ENCODE measurements at regions not wholly inside any gene's neighbourhood (a gene's known extent, or its start where the extent isn't known, plus 50 kb on each side); places are given as distances from the start of the nearest gene placed in this dataset.

DNA sequence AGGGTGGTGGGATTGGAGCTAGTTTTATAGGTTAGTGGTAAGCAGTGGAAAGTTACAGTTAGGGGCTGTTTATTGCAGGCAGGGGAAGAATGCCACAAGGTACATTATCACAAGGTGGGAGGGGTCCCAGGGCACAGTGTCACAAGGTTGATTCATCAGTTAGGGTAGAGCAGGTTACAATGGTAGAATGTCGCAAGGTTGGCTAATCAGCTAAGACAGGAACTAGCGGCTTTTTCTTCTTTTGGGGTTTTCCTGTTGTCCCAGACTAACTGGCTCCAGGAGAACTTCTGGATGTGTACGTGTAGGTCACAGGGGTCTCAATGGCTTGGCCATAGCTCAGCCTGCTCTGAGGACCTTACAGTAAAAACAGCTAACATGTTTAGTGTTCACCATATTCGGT is 1221.1 kb downstream of the SLITRK1 start:
- no peak for DNase-seq

DNA sequence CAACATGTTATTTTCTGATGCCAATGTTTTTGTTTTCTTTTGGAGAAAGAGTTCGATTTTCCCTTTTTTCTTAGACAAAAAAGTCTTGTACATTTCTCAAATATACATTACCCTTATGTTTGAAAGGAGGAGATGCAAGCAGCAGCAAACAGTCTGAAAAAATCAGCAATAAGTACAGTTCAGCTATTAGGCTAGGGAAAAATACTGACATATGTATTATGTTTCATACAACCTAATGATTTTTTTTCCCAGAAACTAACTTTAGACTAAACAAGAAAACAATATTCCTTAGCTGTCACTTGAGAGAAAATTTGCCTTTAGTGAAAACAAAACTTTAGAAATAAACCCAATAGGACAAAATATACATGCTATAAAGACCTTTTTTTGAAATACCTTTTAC is 1223.5 kb downstream of the SLITRK1 start:
- DNase-seq: no peak

DNA sequence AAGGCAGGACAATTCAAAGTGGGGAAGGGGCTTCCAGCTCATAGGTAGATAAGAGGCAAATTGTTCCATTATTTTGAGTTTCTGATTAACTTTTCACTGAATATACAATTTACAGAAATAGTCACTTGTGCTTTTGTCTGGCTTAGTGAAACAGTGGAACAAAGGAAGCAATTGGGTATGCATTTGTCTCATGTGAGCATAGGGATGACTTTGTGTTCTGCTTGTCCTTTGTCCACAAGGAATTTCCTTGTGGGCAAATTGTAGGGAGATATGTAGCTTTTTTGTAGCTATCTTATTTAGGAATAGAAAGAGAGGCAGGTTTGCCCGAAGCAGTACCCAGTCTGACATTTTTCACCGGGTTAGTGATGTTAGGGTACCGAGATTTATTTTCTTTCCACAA is 1224.8 kb downstream of the SLITRK1 start:
- DNase-seq: no peak

DNA sequence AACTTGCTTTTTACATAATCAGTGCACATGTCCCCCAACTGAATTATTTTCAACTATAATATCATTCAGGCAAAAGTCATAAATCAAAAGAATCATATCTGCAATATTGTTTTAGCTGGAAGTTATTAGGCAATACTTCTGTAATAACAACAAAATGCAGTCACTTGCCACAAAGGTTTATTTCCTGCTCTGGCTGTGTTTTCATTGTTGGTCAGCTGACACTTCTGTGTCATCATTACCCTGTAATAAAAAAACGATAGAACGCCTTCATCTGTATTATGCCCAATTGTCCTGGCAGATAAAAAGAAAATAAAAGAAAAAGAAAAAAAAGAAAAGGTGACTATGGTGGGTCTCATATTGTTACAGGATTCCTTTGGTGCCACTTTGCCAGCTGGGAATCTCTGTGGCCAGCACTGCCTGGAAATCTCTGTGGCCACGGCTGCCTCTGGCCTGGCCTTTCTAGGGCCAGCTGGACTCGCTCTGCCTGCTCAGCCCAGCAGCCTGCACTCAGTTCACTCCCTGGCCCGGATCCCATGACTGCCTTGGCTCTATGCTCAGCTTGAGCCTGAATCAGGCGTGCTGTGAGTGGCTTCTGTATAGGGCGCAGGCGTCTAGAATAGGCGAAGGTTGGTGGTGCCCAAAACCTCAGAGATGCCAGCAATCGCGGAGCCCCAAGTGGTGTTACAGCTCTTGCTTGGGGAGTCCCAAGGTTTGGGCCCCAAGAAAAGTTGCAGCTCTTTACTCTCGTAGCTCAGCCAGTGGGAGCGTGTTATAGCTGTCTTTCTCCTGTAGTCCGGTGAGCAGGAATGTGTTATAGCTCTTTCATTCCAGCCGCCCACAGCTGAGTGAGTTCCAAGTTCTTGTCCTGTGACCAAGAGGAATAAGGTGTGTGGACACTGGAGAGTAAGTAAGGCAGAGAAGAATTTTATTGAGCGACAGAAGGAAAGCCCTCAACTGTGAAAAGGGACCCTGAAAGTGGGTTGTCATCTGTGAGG is 1227.1 kb downstream of the SLITRK1 start:
- peak; percentile 4 to 32 for DNase-seq

DNA sequence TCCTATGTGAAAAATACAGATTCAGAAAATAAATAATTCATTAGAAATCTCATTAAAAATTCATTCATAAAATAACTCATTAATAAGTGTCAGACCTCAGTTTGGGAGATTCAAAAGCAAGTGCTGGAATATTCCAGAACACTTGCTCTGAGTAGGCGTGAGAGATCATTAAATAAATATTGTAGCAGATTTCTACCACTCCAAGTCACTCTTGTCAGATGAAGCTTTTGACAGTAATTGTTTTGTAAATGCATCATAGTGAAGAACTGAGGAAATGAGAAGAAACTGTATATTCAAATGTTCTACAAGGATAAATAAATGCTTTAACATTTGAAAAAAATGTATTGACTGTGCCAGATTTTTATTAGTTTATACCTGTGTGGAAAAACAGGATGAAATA is 1228.1 kb downstream of the SLITRK1 start:
- DNase-seq: no peak

DNA sequence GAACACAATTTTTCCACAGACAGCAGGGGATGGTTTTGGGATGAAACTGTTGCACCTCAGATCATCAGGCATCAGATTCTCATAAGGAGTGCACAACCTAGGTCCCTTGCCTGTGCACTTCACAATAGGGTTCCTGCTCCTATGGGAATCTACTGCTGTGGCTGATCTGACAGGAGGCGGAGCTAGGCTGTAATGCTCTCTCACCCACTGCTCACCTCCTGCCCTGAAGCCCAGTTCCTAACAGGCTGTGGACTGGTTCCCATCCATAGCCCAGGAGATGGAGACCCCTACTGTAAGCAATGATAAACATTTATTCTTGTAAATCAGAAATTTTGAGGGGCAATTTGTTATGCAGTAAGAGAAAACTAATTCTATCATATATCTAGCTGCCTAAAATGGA is 1234.7 kb downstream of the SLITRK1 start:
- DNase-seq: no peak

DNA sequence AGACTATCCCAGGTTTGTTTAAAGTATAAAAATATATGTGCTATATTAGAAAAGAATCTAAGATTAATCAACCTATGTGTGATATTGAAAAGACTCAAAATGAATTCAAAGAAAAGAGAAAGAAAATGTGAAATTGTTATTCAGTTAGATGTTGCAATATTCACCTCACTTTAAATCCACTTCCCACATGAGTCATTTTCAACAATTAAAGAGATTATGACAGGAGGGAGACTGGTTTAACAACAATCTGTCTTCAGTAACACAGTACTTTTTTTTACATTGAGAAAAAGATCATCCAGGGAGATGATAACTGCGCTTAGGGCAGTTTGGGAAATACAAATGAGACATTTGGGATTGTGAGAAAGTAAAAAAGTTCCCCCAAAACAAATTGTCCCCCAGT is 1246.2 kb downstream of the SLITRK1 start:
- no peak for DNase-seq

DNA sequence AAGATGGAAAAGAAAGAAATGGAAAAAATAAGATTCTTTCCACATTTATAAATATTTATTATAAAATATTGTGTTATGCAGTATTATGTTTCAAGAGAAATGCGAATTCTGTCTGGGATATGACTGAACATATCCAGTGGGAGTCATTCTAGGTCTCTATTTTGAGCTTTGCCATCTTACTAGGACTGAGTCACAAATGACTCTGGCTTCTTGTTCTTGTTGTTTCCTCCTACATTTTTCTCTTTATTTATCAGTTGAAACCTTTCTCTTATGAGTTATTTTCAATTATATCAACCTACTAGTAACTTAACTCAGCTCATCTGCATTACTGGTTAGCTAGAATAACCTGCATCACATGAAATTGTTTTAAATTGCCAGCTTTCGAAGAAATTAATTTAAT is 1247.3 kb downstream of the SLITRK1 start:
- no peak for DNase-seq

DNA sequence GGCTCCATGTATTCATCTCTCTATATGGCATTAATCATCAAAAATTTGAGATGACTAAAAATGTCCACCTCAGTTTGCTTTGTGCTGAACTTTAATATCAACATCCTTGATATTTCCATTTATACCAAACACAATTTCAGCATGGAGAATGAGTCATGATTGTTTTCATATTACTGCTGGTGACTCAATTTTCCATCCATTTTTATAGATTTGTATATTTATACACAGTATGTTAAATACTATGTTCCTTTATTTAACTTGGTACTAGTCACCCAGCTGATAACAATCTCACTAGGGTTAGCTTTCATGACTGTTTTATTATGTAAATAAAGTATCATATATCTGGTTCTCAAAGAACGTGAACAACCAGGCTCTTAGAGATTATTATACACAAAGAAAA is 1255.1 kb downstream of the SLITRK1 start:
- DNase-seq: no peak

DNA sequence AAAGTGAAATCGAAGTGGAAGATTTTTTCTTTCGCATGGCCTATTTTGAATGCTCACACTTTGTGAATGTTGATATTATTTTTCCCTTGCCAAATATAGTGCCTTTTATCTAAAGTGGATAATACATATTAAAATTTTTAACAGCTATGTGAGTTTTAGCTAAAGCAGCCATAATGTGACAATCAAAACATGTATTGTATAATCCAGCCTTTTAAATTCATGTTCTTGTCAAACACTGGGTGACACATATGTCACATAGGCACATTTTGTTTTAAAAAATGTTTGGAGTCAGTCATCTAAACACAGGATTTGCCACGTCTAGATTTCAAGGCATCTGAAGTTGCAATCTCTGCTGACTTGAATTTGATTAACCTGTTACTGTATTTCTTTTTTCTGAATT is 1256.6 kb downstream of the SLITRK1 start:
- no peak for DNase-seq

DNA sequence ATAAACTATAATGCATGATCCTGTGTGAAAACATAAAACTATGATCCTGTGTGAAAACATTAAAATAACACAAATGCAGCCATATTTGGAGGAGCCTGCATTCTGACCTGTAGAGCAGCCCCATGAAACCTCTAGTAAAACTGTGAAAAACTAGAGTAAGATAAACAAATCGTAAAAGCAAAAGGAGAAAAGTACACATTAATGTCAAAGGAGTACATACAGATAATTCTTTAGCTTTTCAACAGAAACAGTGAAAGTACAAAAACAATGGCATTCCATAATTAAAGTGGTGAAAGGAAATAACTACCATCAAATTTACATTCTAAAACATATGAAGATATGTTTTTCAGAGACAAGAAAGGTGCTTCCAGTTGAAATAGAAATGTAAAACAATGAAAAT is 1267.2 kb downstream of the SLITRK1 start:
- DNase-seq: no peak

DNA sequence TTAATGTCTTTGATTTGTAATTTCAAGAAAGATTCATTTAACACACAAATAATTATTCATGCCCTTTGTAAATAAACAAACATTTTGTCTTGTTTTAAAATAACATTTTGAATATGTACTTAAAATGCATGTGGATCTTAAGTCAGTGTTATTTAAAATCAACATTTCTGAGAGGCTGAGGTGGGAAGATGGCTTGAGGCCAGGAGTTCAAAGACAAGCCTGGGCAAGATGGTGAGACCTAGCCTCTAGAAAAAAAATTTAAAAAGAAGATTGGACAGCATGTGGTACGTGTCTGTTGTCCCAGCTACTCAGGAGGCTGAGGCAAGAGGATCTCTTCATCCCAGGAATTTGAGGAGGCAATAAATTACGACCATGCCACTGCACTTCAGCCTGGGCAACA is 1268.2 kb downstream of the SLITRK1 start:
- peak in 1 of 2 experiments; percentile 13 for DNase-seq

DNA sequence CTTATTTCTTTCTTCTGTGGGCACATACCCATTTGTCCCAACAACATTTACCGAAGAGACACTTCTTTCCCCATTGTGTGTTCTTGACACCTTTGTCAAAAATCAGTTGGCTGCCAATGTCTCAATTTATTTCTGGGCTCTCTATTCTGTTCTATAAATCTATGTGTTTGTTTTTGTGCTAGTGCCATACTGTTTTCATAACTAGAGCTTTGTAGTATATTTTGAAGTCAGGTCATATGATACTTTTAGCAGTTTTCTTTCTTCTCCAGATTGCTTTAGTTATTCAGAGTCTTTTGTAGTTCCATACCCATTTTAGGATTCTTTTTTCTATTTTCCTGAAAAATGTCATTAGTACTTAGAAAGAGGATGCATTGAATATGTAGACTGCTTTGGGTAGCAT is 1276.3 kb downstream of the SLITRK1 start:
- no peak for DNase-seq

DNA sequence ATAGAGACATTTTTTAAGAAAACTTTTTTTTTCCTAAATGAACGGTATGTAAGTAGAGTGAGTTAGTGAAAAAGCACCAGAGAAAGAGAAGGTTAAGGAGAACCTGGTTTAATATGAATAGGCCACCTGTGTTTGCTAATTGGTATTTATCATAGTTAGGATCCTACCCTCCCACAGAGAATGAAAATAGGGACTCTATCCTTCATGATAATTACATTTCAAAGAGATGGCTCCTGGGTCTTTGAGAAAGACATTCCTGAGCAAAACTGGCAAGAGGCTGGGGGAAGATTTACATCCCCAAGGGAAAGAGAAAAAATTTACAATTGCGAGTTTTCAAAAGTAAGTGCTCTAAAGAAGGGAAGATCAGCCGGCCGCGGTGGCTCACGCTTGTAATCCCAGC is 1284.5 kb downstream of the SLITRK1 start:
- DNase-seq: no peak

DNA sequence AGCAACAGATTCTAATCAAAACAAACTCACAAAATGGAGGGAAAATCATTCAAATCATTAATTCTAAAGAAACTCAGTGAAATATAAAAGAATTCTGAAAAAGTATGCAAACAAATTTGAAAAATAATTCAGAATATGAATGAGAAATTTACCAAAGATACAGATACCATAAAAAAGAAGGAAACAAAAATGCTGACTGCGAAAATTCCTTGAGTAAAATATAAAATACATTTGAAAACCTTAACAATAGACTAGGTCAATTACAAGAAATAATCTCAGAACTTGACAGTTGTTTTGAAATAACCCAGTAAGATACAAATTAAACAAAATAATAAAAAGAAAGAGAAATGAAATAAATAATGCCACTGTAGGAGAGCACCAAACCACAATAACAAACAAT is 1289.0 kb downstream of the SLITRK1 start:
- no peak for DNase-seq

DNA sequence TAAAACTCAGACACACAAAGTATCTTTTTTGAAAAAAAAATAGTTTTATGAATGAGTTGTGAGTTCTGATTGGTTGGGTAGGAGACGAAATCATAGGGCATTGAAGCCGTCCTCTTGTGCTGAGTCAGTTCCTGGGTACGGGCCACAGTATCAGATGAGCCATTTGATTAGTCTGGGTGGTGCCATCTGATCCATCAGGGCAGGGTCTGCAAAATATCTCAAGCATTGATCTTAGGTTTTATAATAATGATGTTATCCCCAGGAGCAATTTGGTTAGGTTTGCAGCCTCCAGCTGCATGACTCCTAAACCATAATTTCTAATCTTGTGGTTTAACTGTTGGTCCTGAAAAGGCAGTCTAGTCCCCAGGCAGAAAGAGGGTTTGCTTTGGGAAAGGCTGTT is 1310.6 kb downstream of the SLITRK1 start:
- no peak for DNase-seq

DNA sequence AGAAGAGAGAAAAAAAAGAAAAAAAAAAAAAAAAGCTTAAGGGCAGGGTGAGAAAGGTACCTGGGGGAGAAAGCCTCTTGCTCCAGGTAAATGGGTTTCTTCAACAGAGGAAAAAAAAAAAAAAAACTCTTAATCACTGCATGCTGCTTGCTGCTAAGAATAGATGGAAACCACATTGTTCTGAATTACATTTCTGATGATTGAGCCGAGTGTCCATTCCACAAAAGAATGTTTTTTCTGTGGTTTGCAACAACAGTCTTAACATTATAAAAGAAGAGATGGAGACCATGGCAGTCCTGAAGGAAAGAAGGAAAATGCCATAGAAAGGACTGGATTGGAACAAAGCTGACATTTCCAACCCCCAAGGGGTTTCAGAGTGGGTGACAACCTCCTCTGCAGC is 1312.7 kb downstream of the SLITRK1 start:
- no peak for DNase-seq

DNA sequence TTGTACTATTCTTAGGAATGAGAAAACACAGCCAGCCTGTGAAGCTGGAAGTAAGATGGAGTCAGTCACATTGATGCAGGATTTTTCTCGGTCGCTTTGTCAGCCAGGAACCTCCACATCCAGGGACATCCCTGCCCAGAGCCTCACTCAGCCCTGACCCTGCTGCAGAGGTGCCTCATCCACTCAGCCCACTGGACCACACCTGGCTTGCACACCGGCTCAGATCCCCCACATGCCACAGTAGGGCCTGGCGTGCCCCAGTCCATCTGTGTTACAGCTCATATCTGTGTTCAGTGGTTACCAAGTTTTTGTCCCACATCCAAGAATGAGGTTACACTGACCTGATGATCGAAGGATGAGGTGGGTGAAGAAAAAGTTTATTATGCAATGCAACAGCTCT is 1315.4 kb downstream of the SLITRK1 start:
- DNase-seq: no peak

DNA sequence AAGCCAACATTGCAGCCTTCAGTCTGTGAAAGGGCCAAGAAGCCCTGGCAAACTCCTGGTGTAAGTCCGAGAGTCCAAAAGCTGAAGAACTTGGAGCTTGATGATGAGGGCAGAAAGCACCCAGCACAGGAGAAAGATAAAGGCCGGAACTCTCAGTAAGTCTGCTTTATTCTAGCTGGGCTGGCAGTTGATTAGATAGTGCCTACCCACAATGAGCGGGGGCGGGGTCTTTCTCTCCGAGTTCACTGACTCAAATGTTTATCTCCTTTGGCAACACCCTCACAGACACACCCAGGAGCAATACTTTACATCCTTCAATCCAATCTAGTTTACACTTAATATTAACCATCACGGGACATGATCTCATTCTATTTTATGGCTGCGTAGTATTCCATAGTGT is 1317.1 kb downstream of the SLITRK1 start:
- DNase-seq: no peak

DNA sequence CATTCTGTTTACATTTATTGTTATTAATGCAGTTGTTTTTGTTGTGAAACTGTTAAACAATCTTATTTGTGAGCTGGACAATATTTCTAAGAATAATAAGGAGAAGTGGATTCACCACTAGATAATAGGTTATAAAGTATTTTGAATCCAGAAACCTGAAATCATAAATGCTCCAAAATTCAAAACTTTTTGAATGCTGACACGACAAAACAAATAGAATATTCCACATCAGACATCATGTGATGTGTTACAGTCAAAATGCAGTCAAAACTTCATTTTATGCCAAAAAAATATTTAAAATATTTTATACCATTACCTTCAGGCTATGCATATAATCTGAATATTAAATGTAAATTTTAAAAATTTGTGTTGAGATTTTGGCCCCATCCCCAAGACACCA is 1321.4 kb downstream of the SLITRK1 start:
- no peak for DNase-seq

DNA sequence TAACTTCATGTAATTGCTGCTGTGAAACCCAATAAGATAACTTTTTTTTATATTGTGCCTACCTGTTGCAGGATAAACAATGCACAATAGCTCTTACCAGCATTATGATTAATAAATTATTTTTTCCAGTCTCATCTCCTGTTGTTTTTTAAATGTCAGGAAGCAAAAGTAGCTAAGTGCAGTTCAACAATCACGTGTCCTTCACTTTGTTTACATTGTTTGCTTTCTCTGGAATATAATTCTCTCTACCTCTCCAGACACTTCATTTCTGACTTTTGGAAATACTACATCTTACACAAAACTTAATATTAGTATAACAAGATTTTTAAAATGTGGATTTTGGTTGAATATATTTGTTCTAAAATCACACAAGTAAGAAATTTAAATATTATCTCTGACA is 1359.4 kb downstream of the SLITRK1 start:
- no peak for DNase-seq

DNA sequence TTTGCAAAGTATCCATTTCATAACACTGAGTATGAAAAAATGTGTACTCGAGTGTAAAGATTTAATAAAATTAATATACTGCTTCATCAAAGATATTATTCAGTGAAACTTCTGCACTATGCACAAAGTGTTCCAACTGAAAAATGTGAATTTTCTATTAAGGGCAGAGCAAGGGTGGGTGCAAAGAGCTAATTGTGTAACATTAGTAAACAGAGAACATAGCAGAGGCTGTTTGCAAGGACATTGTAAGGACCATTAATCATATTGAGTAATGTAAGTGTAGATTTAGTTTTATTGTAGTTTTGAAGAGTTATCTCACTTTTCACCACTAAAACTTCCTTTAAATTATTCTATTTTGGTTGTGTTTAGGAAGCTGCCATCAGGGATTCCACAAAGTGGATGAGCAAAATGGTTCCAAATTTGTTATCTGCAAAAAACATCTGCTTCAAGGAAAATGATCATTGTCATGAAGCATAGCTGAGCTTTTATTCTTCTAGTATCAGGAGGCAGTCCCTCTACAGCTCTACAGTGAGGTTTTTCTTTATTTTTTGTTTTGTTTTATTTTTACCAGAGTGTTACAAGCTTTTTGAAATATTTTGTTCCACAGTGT is 1375.4 kb downstream of the SLITRK1 start:
- DNase-seq: no peak

DNA sequence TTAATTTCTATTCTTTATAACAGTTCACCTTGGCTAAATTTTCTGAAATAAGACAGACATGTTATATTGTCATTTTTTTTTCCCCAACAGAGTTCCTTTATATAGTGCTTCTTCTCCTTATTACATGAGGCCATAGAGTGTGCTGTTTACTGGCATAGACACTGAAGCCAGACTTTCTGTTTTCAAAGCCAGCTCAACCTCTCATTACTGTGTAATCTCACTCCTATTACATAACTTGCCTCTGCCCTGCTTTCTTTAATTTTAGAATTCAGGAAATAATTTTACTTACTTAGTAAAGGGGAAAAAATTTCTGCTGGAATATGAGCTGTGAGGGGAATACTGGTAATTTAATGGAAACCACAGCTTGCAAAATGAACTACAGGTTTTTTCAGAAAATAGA is 1380.4 kb downstream of the SLITRK1 start:
- no peak for DNase-seq

DNA sequence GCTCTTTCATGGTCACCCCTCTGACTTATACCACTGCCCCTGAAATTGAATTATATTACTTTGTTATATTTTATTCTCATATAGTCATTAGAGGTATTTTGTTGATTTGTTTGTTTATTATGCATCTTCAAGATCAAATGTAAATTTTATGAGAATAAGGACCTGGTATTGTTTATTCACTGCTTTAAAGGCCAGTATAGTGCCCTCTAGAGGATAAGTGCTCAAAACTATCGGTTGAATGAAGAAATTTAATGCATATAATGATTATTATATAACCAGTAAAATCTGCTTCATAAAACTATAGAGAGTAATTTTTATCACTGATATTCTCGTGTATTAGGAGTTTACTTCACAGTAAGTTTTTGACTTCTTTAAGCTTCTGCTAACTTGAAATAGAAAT is 1401.9 kb downstream of the SLITRK1 start:
- no peak for DNase-seq

DNA sequence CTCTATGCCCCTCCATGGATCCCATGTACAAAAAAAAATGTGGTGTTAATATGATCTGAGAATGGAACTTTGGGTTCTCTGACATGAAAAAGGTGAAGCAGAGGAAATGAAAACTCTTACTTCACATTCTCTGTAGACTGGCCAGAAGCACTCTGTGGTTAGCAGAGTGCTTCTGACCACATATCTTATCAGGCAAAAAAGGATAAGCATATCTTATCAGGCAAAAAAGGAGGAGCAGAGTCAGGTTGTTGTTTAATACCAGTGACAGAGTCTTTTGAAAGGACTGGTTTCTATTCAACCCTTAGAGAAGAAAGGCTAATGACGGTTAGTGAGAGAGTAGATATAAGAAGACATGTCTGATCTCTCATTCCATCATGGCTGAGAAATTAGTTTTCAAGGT is 1404.8 kb downstream of the SLITRK1 start:
- no peak for DNase-seq
